Cerebellar cortex (tissue), 1 donor: ENCODE measurements at regions not wholly inside any gene's neighbourhood (a gene's known extent, or its start where the extent isn't known, plus 50 kb on each side); places are given as distances from the start of the nearest gene placed in this dataset.

Source experiments
- DNase-seq: peaks from one replicate; pipeline ENCODE4 v3.0.0-alpha.2; 2015; ENCODE audit warnings: low spot score

- no peak for DNase-seq
Measured at GRCh38 chr14:98888927-98889835, 382.8 kb downstream of the BCL11B start.

GRCh38 chr14:98889836-98890185, 382.2 kb downstream of the BCL11B start:
- DNase-seq: no peak

GRCh38 chr14:98890556-98891340, 381.2 kb downstream of the BCL11B start:
- DNase-seq: no peak

- DNase-seq: no peak
Measured at GRCh38 chr14:98893675-98894074, 378.3 kb downstream of the BCL11B start.

DNA sequence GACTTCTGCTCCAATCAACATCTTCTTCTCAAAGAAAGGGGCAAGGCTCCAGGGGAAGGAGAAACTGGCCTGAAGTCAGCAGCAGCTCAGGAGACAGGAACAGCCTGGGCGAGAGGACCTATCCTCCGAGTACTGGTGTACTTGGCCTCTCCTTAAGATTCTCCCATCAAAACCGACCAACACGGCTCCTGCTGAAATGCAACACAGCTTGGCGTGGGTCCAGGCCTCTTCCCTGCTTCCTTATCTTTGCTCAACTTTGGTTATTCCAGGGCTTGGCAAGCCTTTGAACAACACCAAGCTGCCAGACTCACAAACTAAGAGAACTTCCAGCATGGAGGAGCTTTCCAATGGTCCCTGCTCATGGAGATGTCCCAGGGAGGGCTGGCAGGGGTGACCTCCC, 377.4 kb downstream of the BCL11B start:
- DNase-seq: no peak

DNA sequence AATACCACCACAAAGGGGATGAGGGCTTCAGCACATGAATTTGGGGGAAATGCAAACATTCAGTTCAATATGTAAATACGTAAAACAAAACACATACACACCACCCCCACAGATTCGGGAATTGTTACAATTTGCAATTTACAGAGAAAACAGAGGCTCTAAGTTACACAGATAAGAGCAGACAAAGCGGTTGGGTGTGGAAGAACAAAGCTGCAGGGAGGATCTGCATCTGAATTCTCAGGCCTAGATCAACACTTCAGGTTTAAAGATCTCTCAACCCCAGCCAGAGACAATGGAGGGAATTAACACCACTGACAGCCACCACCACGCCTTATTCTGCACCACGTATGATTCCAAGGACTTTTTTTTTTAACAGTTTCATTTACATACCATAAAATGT, 375.5 kb downstream of the BCL11B start:
- DNase-seq: no peak

- DNase-seq: no peak
Measured at GRCh38 chr14:98897605-98898309, 374.2 kb downstream of the BCL11B start.

- DNase-seq: no peak
Measured at GRCh38 chr14:98899441-98899840, 372.6 kb downstream of the BCL11B start.

DNA sequence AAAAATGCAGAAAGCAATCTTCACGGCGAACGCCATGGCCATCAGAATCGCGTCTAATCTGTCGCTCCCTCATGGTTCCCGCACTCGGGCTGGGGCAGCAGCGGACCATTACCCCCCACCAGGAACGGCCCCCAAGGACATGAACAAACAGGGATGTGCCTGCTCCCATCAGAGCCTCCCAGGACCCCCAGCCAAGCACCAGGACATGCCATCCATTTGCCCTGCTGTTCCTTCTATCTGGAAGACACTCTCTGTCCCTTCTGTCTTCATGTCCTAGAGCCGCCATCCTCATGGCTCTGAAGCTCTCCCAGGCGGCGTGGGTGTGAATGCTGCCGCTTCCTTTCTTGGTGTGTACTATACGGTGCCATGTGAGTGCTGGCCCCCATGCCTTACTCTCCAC, 371.8 kb downstream of the BCL11B start:
- no peak for DNase-seq

DNA sequence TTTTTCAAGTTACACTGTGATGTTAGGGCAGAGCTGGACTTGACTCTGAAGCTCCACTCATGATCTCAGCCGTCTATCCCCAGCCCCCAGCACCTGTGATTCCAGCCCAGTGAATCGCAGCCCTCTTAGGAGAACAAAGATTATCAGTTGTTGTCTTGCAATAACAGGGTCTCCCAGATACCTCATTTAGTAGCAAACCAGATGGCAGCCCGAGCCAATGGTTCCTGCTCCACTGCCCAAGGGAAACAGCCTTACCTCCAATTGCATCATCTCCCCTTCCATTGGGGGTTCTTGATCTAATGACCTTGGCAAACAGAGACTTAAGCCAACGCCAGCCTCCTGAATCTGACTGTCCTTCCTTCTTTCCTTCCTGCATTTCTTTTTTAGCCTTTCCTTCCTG, 371.2 kb downstream of the BCL11B start:
- DNase-seq: no peak

GRCh38 chr14:98901511-98902205, 370.3 kb downstream of the BCL11B start:
- no peak for DNase-seq

DNA sequence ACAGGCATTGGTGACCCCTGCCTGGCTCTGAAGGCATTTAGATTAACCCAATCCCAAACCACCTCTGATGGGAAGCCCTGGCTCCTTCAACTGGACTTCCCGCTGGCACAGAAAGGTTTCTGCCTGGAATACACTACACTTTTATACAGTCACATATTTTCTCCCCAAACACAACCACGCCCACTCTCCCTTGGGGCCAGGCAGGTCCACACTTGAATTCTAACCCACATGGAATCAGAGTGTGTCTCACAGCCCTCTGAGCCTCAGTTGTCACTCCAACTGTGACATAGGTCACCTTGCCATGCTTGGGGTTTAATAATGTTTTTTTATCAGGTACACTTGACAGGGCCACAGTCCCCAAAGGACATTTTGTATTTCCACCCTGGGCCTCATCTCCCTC, 368.6 kb downstream of the BCL11B start:
- DNase-seq: no peak

DNA sequence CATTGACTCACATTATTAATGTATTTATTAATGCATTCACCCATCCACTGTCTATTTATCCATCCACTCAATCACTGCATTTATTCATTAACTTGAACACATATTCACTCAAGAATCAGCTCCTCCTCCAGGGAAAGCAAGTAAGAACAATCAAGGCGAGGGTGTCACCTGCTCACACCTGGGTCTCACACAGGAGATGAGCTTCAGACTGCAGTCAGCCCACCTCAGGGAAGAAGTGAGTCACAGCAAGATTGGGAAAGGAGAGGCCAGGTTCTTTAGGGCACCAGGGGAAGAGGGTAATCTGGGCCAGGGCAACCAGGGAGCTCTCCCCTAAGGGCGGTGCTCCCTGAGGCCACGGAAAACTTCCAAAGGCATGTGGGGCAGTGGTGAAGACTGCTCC, 367.3 kb downstream of the BCL11B start:
- DNase-seq: no peak

DNA sequence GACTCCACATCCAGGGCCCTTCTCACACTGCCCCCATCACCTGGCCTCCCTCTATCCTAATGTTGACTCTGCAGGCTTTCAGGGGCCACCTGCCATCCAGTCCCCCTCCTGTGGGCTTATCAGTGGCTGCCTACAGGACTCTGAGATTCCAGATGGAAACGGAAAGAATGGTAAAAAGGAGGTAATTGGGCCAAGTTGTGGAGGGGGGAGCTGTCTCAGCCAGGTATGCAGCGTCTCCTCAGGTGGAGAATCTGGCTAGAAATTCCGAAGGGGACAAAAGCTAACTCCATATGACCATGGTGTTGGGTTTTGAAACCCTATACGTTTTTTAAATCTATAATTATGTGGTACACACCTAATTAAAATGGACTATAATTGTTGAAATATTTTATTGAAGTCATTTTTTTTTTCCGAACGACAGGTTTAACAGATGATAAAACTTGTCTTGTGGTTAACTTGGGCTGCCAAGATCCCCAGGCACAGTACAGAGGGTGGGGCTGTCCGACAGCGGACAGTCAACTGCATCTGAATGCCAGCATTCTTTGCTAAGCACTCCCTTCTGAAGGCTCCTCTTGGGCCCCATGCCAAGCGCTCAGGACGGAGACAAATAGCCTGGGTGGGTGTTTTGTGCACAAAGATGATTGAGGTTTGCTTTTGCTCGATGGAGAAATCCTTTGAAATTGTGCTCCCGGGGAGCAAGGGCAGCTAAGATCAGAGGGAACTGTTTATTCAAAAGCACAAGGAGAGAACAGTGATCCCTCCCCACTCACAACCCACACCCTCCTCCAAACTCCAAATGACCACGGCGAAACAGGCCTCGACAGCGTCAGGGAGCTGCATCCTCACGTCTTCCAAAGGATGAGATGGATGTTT, 365.6 kb downstream of the BCL11B start:
- no peak for DNase-seq

DNA sequence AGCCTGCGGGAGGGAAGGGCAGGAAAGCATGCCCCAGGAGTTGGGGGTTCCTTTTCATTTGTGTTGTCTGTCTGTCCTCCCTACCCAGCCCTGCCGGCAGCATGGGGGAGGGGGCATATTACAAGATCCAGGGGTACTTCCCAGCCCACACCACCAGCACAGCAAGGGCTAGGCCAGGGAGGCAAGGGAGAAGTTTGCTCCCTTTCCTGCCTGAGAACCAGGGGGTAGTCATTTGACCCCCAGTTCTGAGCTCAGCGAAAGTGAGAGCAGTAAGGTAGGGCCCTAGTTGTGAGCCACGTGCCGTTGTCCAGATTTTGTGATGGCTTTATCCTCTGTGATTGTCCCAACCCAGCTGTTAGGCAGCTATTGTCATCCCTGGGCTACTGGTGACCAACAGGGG, 364.7 kb downstream of the BCL11B start:
- no peak for DNase-seq

GRCh38 chr14:98908050-98908449, 363.9 kb downstream of the BCL11B start:
- DNase-seq: no peak

GRCh38 chr14:98909251-98909944, 362.6 kb downstream of the BCL11B start:
- DNase-seq: no peak

- no peak for DNase-seq
Measured at GRCh38 chr14:98910061-98910460, 361.9 kb downstream of the BCL11B start.

GRCh38 chr14:98912655-98913054, 359.3 kb downstream of the BCL11B start:
- DNase-seq: no peak

DNA sequence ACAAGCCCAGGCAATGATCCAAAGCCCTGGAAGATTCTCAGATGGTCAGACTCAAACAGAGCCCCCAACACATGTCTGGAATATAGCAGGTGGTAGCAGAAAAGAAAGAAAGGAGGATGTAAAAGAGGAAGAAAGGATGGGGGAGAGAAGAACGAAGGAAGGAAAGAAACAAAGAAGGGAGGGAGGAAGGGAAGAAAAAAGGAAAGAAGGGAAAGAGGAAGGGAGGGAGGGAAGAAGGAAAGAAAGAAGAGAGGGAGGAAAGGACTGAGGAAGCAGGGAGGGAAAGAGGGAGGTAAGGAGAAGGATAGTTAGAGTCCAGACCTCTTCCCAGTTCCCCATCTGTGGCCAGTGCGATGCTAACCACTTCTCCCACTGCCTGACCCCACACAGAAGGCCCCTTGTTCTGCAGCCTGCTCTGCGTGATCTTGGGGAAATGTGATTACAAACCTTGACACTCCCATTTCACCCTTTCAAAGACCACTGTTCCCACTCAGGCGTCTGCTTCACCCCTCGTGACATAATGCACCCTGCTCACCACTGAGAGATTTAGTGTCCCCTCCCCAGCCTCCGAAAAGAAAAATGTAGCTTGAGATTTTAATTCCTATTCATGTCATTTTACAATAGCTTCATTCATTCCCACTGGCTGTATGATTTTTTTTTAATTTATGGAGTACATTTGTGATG, 357.9 kb downstream of the BCL11B start:
- DNase-seq: no peak
